ENCODE measurements at regions not wholly inside any gene's neighbourhood (a gene's known extent, or its start where the extent isn't known, plus 50 kb on each side); places are given as distances from the start of the nearest gene placed in this dataset.

- no peak for DNase-seq
- peaks cover 20% of the 10 kb centered on the region for H3K9me3 ChIP-seq (replicated peaks)
- H3K36me3 ChIP-seq, result no peaks in the 10 kb centered on the region
- no peaks in the 10 kb centered on the region for H3K4me1 ChIP-seq
- no peak overlapping the region for H3K4me3 ChIP-seq
- H3K27ac ChIP-seq (replicated peaks), result no peak overlapping the region
- H3K27me3 ChIP-seq (ENCODE audit: low read depth), result no peaks in the 10 kb centered on the region
- intact Hi-C loops (cut with micrococcal nuclease), result no loop called here
- no peak for TF ChIP-seq CTCF (IDR thresholded peaks at IDR 0.05; ENCODE audit: borderline replicate concordance)
Observed at GRCh38 chr3:70870576-70870975, 558.1 kb upstream of the MDFIC2 start.

GRCh38 chr3:70868561-70868960, 556.1 kb upstream of the MDFIC2 start:
- no peak for TF ChIP-seq CTCF (IDR thresholded peaks at IDR 0.05; ENCODE audit: borderline replicate concordance)
- H3K27me3 ChIP-seq (ENCODE audit: low read depth), result no peaks in the 10 kb centered on the region
- no peaks in the 10 kb centered on the region for H3K36me3 ChIP-seq
- intact Hi-C loops (cut with micrococcal nuclease), result no loop called here
- H3K27ac ChIP-seq (replicated peaks), result no peak overlapping the region
- no peak for DNase-seq
- no peaks in the 10 kb centered on the region for H3K4me1 ChIP-seq
- peaks cover 29% of the 10 kb centered on the region for H3K9me3 ChIP-seq (replicated peaks)
- no peak overlapping the region for H3K4me3 ChIP-seq

- Histone ChIP-seq H3K27me3 (ENCODE audit: low read depth) (no peaks in the 10 kb centered on the region), H3K9me3 (replicated peaks) (peaks cover 19% of the 10 kb centered on the region), H3K36me3 (no peaks in the 10 kb centered on the region), H3K4me3 (no peak overlapping the region), H3K27ac (replicated peaks) (peak overlapping the region; percentile 61), H3K4me1 (peaks cover 8% of the 10 kb centered on the region)
- TF ChIP-seq CTCF (IDR thresholded peaks at IDR 0.05; ENCODE audit: borderline replicate concordance), result no peak
- intact Hi-C loops (cut with micrococcal nuclease), result no loop called here
- DNase-seq, result no peak
Observed at GRCh38 chr3:70863049-70863448, 550.6 kb upstream of the MDFIC2 start.

- no peak for TF ChIP-seq CTCF (IDR thresholded peaks at IDR 0.05; ENCODE audit: borderline replicate concordance)
- intact Hi-C loops (cut with micrococcal nuclease), result no loop called here
- Histone ChIP-seq H3K4me3 (no peak overlapping the region), H3K27me3 (ENCODE audit: low read depth) (no peaks in the 10 kb centered on the region), H3K27ac (replicated peaks) (peak overlapping the region; percentile 61), H3K9me3 (replicated peaks) (peaks cover 19% of the 10 kb centered on the region), H3K4me1 (peaks cover 11% of the 10 kb centered on the region), H3K36me3 (no peaks in the 10 kb centered on the region)
- no peak for DNase-seq
Observed at GRCh38 chr3:70861855-70862254, 549.4 kb upstream of the MDFIC2 start.

- peak overlapping the region; percentile 61 for H3K27ac ChIP-seq (replicated peaks)
- DNase-seq, result no peak
Observed at GRCh38 chr3:70861234-70861633, 548.8 kb upstream of the MDFIC2 start.

More at GRCh38 chr3:70861234-70861633, 548.8 kb upstream of the MDFIC2 start:
- no peaks in the 10 kb centered on the region for H3K27me3 ChIP-seq (ENCODE audit: low read depth)
- H3K36me3 ChIP-seq, result no peaks in the 10 kb centered on the region
- peaks cover 16% of the 10 kb centered on the region for H3K9me3 ChIP-seq (replicated peaks)
- H3K4me1 ChIP-seq, result peaks cover 11% of the 10 kb centered on the region
- no peak for TF ChIP-seq CTCF (IDR thresholded peaks at IDR 0.05; ENCODE audit: borderline replicate concordance)
- H3K4me3 ChIP-seq, result no peak overlapping the region
- intact Hi-C loops (cut with micrococcal nuclease), result no loop called here

Measured in left ventricle myocardium inferior (tissue), 1 donor.